GM23338 (cell line): ENCODE measurements at regions not wholly inside any gene's neighbourhood (a gene's known extent, or its start where the extent isn't known, plus 50 kb on each side); places are given as distances from the start of the nearest gene placed in this dataset.

Source experiments
- ATAC-seq: fragments of 200-7000 bp; cut with Tn5 transposase; 3 replicates; pipeline ENCODE4 v1.9.1; 2020
- DNase-seq: peaks from one replicate; pipeline ENCODE4 v3.0.0-alpha.2; 2015; ENCODE audit warnings: low spot score
- H2AFZ ChIP-seq: fragments of 200-600 bp; sonication (generic); 2 replicates; pipeline ENCODE4 v1.8.0; 2016; ENCODE audit warnings: antibody characterized with exemption, mild to moderate bottlenecking, moderate library complexity
- H3F3A ChIP-seq: fragments of 200-600 bp; sonication (generic); replicated peaks from 2 replicates; pipeline ENCODE4 v1.8.0; 2017; ENCODE audit warnings: antibody characterized with exemption, mixed run types, low read depth
- H3K27ac ChIP-seq: fragments of 200-600 bp; sonication (generic); 2 replicates; pipeline ENCODE4 v1.6.1; 2016; ENCODE audit warnings: low read depth
- H3K27me3 ChIP-seq: fragments of 200-600 bp; sonication (generic); 2 replicates; pipeline ENCODE4 v1.8.0; 2016; ENCODE audit warnings: mild to moderate bottlenecking, mixed run types, moderate library complexity; ENCODE audit not compliant: insufficient read depth
- H3K36me3 ChIP-seq: fragments of 200-600 bp; sonication (generic); 2 replicates; pipeline ENCODE4 v1.8.0; 2016; ENCODE audit warnings: mild to moderate bottlenecking; ENCODE audit not compliant: insufficient read depth
- H3K4me1 ChIP-seq: fragments of 200-600 bp; sonication (generic); 2 replicates; pipeline ENCODE4 v1.8.0; 2016; ENCODE audit warnings: mild to moderate bottlenecking, moderate library complexity; ENCODE audit not compliant: insufficient read depth
- H3K4me2 ChIP-seq: fragments of 200-600 bp; sonication (generic); 2 replicates; pipeline ENCODE4 v1.7.1; 2017; ENCODE audit warnings: mixed run types
- H3K4me3 ChIP-seq: fragments of 200-600 bp; sonication (generic); 2 replicates; pipeline ENCODE4 v1.6.1; 2016; ENCODE audit warnings: mixed run types
- H3K79me2 ChIP-seq: fragments of 200-600 bp; sonication (generic); replicated peaks from 2 replicates; pipeline ENCODE4 v1.8.0; 2017; ENCODE audit warnings: mild to moderate bottlenecking; ENCODE audit not compliant: insufficient read depth
- H3K9me2 ChIP-seq: fragments of 200-600 bp; sonication (generic); 2 replicates; pipeline ENCODE4 v1.8.0; 2017; ENCODE audit not compliant: insufficient read depth
- H4K20me1 ChIP-seq: fragments of 200-600 bp; sonication (generic); replicated peaks from 2 replicates; pipeline ENCODE4 v1.8.0; 2017; ENCODE audit warnings: mild to moderate bottlenecking; ENCODE audit not compliant: insufficient read depth
- H3K27ac Mint-ChIP-seq: 2 replicates; pipeline ENCODE4 v1.8.0; 2020; ENCODE audit warnings: inconsistent platforms, mild to moderate bottlenecking, moderate library complexity, mixed read lengths
- H3K27me3 Mint-ChIP-seq: 3 replicates; pipeline ENCODE4 v1.8.0; 2022; ENCODE audit warnings: low read depth, mild to moderate bottlenecking, moderate library complexity, mixed read lengths, inconsistent platforms; ENCODE audit not compliant: insufficient read depth, poor library complexity
- H3K36me3 Mint-ChIP-seq: 3 replicates; pipeline ENCODE4 v1.8.0; 2021; ENCODE audit warnings: low read depth, mild to moderate bottlenecking, inconsistent platforms, moderate library complexity, mixed read lengths
- H3K4me1 Mint-ChIP-seq: 3 replicates; pipeline ENCODE4 v1.8.0; 2020; ENCODE audit warnings: mild to moderate bottlenecking, inconsistent platforms, mixed read lengths
- H3K4me3 Mint-ChIP-seq: 3 replicates; pipeline ENCODE4 v1.8.0; 2021; ENCODE audit warnings: moderate library complexity, mild to moderate bottlenecking, inconsistent platforms, mixed read lengths
- H3K9me3 Mint-ChIP-seq: 3 replicates; pipeline ENCODE4 v1.8.0; 2020; ENCODE audit warnings: moderate library complexity, mild to moderate bottlenecking, inconsistent platforms, mixed read lengths
- CREB1 ChIP-seq: fragments of 250-450 bp; sonication (Bioruptor Pico); IDR thresholded peaks from 2 replicates; pipeline ENCODE4 v1.5.0; 2020; ENCODE audit warnings: low read depth, mild to moderate bottlenecking, moderate library complexity
- ETS1 ChIP-seq: IDR thresholded peaks from 2 replicates; pipeline ENCODE4 v1.6.1; 2016; ENCODE audit warnings: antibody characterized with exemption
- EZH2 ChIP-seq: fragments of 200-600 bp; sonication (generic); IDR thresholded peaks from one replicate; pipeline ENCODE4 v1.8.0; 2017; ENCODE audit warnings: antibody characterized with exemption, mild to moderate bottlenecking, low read depth; ENCODE audit not compliant: unreplicated experiment
- POLR2AphosphoS5 ChIP-seq: IDR thresholded peaks from 2 replicates; pipeline ENCODE4 v1.6.1; 2016; ENCODE audit warnings: antibody characterized with exemption, low read depth
- ZNF114 ChIP-seq: fragments of 250-450 bp; sonication (Bioruptor Pico); IDR thresholded peaks from 2 replicates; pipeline ENCODE4 v1.5.0; 2020; ENCODE audit warnings: mild to moderate bottlenecking, moderate library complexity
- ZNF331 ChIP-seq: fragments of 250-450 bp; sonication (Bioruptor Pico); IDR thresholded peaks from 2 replicates; pipeline ENCODE4 v1.5.0; 2020; ENCODE audit warnings: low read depth, mild to moderate bottlenecking, moderate library complexity
- TF ChIP-seq, protein P1 (sequence below), 2 experiments: fragments of 200-600 bp in 1 of 2; sonication (generic) in 1 of 2; conservative IDR thresholded peaks; 2 replicates each; pipeline versions ENCODE4 v1.5.1 to v1.6.1; 2016 to 2017; ENCODE audit warnings: antibody characterized with exemption in 2 of 2, low read depth in 2 of 2, mild to moderate bottlenecking in 2 of 2, moderate library complexity in 1 of 2
- TF ChIP-seq, protein P2 (sequence below): fragments of 250-450 bp; sonication (Bioruptor Pico); IDR thresholded peaks from 2 replicates; pipeline ENCODE4 v1.5.0; 2020; ENCODE audit warnings: mild to moderate bottlenecking, moderate library complexity

DNA sequence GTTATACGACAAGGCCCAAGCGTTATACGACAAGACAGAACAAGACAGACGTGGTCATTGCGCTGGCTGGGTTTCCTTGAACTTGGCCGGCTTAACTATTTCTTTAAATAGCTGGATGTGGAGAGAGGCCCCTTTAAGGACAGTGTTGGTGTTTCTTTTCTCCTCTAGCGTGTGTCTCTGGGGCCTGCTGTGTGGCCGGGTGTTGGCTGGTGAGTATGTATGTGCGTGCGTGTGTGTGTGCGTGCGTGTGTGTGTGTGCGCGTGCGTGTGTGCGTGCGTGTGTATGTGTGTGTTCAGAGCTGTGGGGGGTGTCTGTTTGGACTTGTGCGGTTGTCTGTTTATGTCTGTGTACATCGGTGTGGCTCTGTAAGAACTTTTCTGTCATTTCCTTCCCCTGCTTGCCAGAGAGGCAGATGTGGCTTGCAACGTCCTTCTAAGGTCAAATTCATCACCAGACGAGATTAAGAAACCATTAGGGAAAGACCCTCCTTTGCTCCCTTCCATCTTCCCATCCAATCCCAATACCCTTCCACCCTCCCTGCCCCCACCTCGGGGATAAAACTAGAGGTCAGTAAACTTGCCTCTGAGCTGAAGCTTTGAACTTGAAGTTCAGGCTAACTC lies 78.6 kb upstream of the TBX3 start:
- H3K4me3 Mint-ChIP-seq, result no peak overlapping the region
- Histone ChIP-seq H3K79me2 (no peaks in the 10 kb centered on the region), H3K36me3 (no peaks in the 10 kb centered on the region), H3K27ac (no peak overlapping the region), H3K4me1 (no peaks in the 10 kb centered on the region), H3F3A (no peaks in the 10 kb centered on the region), H3K27me3 (no peaks in the 10 kb centered on the region), H3K4me2 (no peak overlapping the region), H3K9me2 (no peaks in the 10 kb centered on the region), H3K4me3 (no peak overlapping the region), H4K20me1 (no peaks in the 10 kb centered on the region), H2AFZ (no peak overlapping the region)
- ATAC-seq, result no peak
- no peaks in the 10 kb centered on the region for H3K36me3 Mint-ChIP-seq
- DNase-seq, result no peak
- peaks cover 4% of the 10 kb centered on the region for H3K27me3 Mint-ChIP-seq
- no peak overlapping the region for H3K27ac Mint-ChIP-seq
- TF ChIP-seq EZH2 (no peak), ZNF331 (CRISPR knock-in tag) (no peak), CREB1 (no peak), ZNF114 (CRISPR knock-in tag) (no peak), POLR2AphosphoS5 (no peak), ETS1 (no peak)
- TF ChIP-seq, protein P1, sequence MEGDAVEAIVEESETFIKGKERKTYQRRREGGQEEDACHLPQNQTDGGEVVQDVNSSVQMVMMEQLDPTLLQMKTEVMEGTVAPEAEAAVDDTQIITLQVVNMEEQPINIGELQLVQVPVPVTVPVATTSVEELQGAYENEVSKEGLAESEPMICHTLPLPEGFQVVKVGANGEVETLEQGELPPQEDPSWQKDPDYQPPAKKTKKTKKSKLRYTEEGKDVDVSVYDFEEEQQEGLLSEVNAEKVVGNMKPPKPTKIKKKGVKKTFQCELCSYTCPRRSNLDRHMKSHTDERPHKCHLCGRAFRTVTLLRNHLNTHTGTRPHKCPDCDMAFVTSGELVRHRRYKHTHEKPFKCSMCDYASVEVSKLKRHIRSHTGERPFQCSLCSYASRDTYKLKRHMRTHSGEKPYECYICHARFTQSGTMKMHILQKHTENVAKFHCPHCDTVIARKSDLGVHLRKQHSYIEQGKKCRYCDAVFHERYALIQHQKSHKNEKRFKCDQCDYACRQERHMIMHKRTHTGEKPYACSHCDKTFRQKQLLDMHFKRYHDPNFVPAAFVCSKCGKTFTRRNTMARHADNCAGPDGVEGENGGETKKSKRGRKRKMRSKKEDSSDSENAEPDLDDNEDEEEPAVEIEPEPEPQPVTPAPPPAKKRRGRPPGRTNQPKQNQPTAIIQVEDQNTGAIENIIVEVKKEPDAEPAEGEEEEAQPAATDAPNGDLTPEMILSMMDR (conservative IDR thresholded peaks at IDR 0.05; ENCODE audit: low read depth in 2 of 2), result no peak
- TF ChIP-seq, protein P2, sequence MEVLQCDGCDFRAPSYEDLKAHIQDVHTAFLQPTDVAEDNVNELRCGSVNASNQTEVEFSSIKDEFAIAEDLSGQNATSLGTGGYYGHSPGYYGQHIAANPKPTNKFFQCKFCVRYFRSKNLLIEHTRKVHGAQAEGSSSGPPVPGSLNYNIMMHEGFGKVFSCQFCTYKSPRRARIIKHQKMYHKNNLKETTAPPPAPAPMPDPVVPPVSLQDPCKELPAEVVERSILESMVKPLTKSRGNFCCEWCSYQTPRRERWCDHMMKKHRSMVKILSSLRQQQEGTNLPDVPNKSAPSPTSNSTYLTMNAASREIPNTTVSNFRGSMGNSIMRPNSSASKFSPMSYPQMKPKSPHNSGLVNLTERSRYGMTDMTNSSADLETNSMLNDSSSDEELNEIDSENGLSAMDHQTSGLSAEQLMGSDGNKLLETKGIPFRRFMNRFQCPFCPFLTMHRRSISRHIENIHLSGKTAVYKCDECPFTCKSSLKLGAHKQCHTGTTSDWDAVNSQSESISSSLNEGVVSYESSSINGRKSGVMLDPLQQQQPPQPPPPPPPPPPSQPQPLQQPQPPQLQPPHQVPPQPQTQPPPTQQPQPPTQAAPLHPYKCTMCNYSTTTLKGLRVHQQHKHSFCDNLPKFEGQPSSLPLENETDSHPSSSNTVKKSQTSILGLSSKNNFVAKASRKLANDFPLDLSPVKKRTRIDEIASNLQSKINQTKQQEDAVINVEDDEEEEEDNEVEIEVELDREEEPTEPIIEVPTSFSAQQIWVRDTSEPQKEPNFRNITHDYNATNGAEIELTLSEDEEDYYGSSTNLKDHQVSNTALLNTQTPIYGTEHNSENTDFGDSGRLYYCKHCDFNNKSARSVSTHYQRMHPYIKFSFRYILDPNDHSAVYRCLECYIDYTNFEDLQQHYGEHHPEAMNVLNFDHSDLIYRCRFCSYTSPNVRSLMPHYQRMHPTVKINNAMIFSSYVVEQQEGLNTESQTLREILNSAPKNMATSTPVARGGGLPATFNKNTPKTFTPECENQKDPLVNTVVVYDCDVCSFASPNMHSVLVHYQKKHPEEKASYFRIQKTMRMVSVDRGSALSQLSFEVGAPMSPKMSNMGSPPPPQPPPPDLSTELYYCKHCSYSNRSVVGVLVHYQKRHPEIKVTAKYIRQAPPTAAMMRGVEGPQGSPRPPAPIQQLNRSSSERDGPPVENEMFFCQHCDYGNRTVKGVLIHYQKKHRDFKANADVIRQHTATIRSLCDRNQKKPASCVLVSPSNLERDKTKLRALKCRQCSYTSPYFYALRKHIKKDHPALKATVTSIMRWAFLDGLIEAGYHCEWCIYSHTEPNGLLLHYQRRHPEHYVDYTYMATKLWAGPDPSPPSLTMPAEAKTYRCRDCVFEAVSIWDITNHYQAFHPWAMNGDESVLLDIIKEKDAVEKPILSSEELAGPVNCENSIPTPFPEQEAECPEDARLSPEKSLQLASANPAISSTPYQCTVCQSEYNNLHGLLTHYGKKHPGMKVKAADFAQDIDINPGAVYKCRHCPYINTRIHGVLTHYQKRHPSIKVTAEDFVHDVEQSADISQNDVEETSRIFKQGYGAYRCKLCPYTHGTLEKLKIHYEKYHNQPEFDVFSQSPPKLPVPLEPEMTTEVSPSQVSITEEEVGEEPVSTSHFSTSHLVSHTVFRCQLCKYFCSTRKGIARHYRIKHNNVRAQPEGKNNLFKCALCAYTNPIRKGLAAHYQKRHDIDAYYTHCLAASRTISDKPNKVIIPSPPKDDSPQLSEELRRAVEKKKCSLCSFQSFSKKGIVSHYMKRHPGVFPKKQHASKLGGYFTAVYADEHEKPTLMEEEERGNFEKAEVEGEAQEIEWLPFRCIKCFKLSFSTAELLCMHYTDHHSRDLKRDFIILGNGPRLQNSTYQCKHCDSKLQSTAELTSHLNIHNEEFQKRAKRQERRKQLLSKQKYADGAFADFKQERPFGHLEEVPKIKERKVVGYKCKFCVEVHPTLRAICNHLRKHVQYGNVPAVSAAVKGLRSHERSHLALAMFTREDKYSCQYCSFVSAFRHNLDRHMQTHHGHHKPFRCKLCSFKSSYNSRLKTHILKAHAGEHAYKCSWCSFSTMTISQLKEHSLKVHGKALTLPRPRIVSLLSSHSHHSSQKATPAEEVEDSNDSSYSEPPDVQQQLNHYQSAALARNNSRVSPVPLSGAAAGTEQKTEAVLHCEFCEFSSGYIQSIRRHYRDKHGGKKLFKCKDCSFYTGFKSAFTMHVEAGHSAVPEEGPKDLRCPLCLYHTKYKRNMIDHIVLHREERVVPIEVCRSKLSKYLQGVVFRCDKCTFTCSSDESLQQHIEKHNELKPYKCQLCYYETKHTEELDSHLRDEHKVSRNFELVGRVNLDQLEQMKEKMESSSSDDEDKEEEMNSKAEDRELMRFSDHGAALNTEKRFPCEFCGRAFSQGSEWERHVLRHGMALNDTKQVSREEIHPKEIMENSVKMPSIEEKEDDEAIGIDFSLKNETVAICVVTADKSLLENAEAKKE, result no peak
- peaks cover 9% of the 10 kb centered on the region; the same call in 2 of the 3 replicates for H3K4me1 Mint-ChIP-seq
- no peaks in the 10 kb centered on the region; the same call in 2 of the 3 replicates for H3K9me3 Mint-ChIP-seq
